Breast epithelium (tissue), 4 donors: ENCODE measurements at regions not wholly inside any gene's neighbourhood (a gene's known extent, or its start where the extent isn't known, plus 50 kb on each side); places are given as distances from the start of the nearest gene placed in this dataset.

Experiments
- DNase-seq, 2 donors: peaks; one replicate each; pipeline ENCODE4 v3.0.0-alpha.2; 2019; ENCODE audit warnings: low spot score in 2 of 2
- H3K27ac ChIP-seq, 2 donors: fragments of 200-600 bp; sonication (generic) in 1 of 2; one replicate each; pipeline ENCODE4 v1.5.1; 2016 to 2019; ENCODE audit warnings: mild to moderate bottlenecking in 1 of 2
- H3K27me3 ChIP-seq, 2 donors: fragments of 200-600 bp; sonication (generic) in 1 of 2; one replicate each; pipeline versions ENCODE4 v1.5.1 to v1.6.0; 2017 to 2019; ENCODE audit warnings: control low read depth in 1 of 2, mild to moderate bottlenecking in 1 of 2
- H3K36me3 ChIP-seq: fragments of 200-600 bp; one replicate; pipeline ENCODE4 v1.5.1; 2019
- H3K4me1 ChIP-seq, 2 donors: fragments of 200-600 bp; sonication (generic); one replicate each; pipeline ENCODE4 v1.5.1; 2016 to 2019; ENCODE audit warnings: control low read depth in 1 of 2
- H3K4me3 ChIP-seq, 3 donors: fragments of 200-600 bp; sonication (generic); 1 replicate in 2 of 3; 2 replicates in 1 of 3; pipeline ENCODE4 v1.5.1; 2016 to 2019; ENCODE audit warnings: mild to moderate bottlenecking in 3 of 3, moderate library complexity in 2 of 3
- H3K9me3 ChIP-seq, 2 donors: fragments of 200-600 bp; sonication (generic) in 1 of 2; one replicate each; pipeline ENCODE4 v1.5.1; 2016 to 2019; ENCODE audit warnings: control low read depth in 1 of 2
- POLR2A ChIP-seq: fragments of 450-650 bp; IDR thresholded peaks from one replicate; pipeline ENCODE4 v1.6.1; 2016; ENCODE audit warnings: antibody characterized with exemption, mild to moderate bottlenecking, moderate library complexity
- POLR2AphosphoS5 ChIP-seq, 3 donors: sonication (generic); formaldehyde crosslinking; IDR thresholded peaks; one replicate each; pipeline ENCODE4 v1.6.1; 2017; ENCODE audit warnings: antibody characterized with exemption in 3 of 3
- intact Hi-C: fragments of 100-400 bp; cut with DNase I; formaldehyde crosslinking; loops from one replicate; pipeline ENCODE4 v1.15.1; 2023; ENCODE audit warnings: low total_unique reads
- TF ChIP-seq, protein P1 (sequence below), 3 donors: fragments of 450-650 bp; IDR thresholded peaks; one replicate each; pipeline ENCODE4 v1.5.1; 2016 to 2017; ENCODE audit warnings: antibody characterized with exemption in 3 of 3, mild to moderate bottlenecking in 3 of 3, moderate library complexity in 3 of 3

DNA sequence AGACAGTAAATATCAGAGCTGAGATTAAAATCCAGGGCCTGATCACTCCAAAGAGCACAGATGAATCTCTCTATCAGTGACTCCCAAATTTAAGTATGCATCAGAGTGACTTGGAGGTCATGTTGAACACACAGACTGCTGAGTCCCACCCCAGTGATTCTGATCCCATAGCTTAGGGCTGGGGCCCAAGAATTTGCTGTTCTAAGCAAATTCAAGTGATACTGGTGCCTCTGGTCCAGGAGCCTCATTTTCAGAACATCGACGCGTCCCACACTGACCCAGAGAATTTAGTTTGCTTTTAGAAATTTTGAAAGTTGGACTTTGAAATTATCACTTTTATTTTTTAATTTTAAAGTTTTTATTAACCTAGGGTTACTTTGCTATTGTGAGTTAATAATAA is 72.7 kb upstream of the NETO1 start:
- DNase-seq = no peak
- H3K4me1 ChIP-seq = no peaks in the 10 kb centered on the region
- H3K4me3 ChIP-seq = no peak overlapping the region
- intact Hi-C loops = no loop called here
- H3K36me3 ChIP-seq = no peaks in the 10 kb centered on the region
- TF ChIP-seq POLR2AphosphoS5 (IDR thresholded peaks at IDR 0.05) (no peak), POLR2A (no peak)
- TF ChIP-seq, protein P1, sequence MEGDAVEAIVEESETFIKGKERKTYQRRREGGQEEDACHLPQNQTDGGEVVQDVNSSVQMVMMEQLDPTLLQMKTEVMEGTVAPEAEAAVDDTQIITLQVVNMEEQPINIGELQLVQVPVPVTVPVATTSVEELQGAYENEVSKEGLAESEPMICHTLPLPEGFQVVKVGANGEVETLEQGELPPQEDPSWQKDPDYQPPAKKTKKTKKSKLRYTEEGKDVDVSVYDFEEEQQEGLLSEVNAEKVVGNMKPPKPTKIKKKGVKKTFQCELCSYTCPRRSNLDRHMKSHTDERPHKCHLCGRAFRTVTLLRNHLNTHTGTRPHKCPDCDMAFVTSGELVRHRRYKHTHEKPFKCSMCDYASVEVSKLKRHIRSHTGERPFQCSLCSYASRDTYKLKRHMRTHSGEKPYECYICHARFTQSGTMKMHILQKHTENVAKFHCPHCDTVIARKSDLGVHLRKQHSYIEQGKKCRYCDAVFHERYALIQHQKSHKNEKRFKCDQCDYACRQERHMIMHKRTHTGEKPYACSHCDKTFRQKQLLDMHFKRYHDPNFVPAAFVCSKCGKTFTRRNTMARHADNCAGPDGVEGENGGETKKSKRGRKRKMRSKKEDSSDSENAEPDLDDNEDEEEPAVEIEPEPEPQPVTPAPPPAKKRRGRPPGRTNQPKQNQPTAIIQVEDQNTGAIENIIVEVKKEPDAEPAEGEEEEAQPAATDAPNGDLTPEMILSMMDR (IDR thresholded peaks at IDR 0.05) = no peak
- no peak overlapping the region for H3K27ac ChIP-seq
- no peaks in the 10 kb centered on the region for H3K27me3 ChIP-seq
- H3K9me3 ChIP-seq = no peaks in the 10 kb centered on the region

DNA sequence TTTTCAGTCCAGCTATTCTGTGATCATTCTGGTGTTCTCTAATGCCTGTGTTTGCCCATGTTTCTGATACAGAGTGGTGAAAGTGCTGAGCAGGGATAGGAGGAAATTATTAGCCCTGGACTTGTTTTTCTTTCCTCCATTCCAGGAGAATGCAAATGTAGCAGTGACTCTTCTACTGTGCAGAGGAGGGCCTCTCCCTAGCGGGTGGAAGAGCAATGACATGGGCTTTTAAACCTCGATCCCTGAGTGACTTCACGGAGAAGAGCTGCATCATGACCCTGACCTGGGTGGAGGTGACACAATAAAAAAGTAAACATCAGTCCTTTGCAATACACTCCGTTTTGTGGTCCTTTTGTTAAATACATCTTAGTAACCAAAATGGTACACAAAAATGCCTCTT is 68.0 kb upstream of the NETO1 start:
- Histone ChIP-seq H3K9me3 (no peaks in the 10 kb centered on the region), H3K36me3 (no peaks in the 10 kb centered on the region), H3K4me1 (no peaks in the 10 kb centered on the region), H3K4me3 (no peak overlapping the region), H3K27me3 (no peaks in the 10 kb centered on the region), H3K27ac (no peak overlapping the region)
- TF ChIP-seq, protein P1 (IDR thresholded peaks at IDR 0.05) = no peak
- TF ChIP-seq POLR2A (no peak), POLR2AphosphoS5 (IDR thresholded peaks at IDR 0.05) (no peak)
- no peak for DNase-seq
- intact Hi-C loops = no loop called here

DNA sequence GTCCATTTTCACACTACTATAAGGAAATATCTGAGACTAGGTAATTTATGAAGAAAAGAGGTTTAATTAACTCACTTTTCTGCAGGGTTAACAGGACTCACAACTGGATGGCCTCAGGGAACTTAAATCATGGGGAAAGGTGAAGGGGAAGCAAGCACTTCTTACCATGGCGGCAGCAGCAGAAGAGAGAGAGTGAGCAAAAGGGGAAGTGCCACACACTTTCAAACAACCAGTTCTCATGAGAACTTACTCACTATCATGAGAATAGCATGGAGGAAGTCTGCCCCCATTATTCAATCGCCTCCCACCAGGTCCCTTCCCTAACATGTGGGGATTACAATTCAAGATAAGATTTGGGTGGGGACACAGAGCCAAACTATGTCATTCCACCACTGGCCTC is 55.1 kb upstream of the NETO1 start:
- Histone ChIP-seq H3K9me3 (peaks cover 0 to 15% of the 10 kb centered on the region in 2 donors), H3K4me3 (no peak overlapping the region), H3K27me3 (no peaks in the 10 kb centered on the region), H3K27ac (no peak overlapping the region), H3K4me1 (no peaks in the 10 kb centered on the region), H3K36me3 (no peaks in the 10 kb centered on the region)
- TF ChIP-seq POLR2AphosphoS5 (IDR thresholded peaks at IDR 0.05) (no peak), POLR2A (no peak)
- TF ChIP-seq, protein P1 (IDR thresholded peaks at IDR 0.05) = no peak
- DNase-seq = no peak
- intact Hi-C loops = no loop called here
